ENCODE measurements at regions not wholly inside any gene's neighbourhood (a gene's known extent, or its start where the extent isn't known, plus 50 kb on each side); places are given as distances from the start of the nearest gene placed in this dataset.

GRCh38 chr7:26543340-26543739 lies 251.7 kb downstream of the SNX10 start:
- peaks cover 0 to 8% of the 10 kb centered on the region in 2 experiments; a peak in 1 of 4 replicates for H3K4me1 ChIP-seq (ENCODE audit: control insufficient read depth in 1 of 2, insufficient read depth in 2 of 2, low read depth in 1 of 2, low read length in 1 of 2)
- 29% methylated on average over 10 of the region's 10 CpGs for WGBS (ENCODE audit: low lambda C conversion rate)
- ChIA-PET CTCF (interaction anchor here (0.9 to 1.7 kb wide), 10 partner anchors 8 to 178 kb away, joined by 3 to 6 read pairs (median 3); no protein-coding TSS in a partner anchor), POLR2A (no interaction called here)
- no peaks in the 10 kb centered on the region for H3K9me2 ChIP-seq
- no peaks in the 10 kb centered on the region for H3F3A ChIP-seq (replicated peaks; ENCODE audit: insufficient read depth)
- H3K79me2 ChIP-seq (ENCODE audit: insufficient read depth) = no peaks in the 10 kb centered on the region
- no peak overlapping the region for H2AFZ ChIP-seq (ENCODE audit: low read depth)
- no peak overlapping the region for H3K4me2 ChIP-seq
- H4K20me1 ChIP-seq (ENCODE audit: insufficient read depth) = no peaks in the 10 kb centered on the region
- no peak overlapping the region for H3K27ac ChIP-seq (ENCODE audit: low read depth in 2 of 2, low read length in 1 of 2)
- peak; percentile 38 for DNase-seq
- no peak overlapping the region for H3K4me3 ChIP-seq (ENCODE audit: low read depth in 2 of 2, low read length in 1 of 2)
- H3K9me3 ChIP-seq = no peaks in the 10 kb centered on the region
- H3K36me3 ChIP-seq (replicated peaks in 1 of 2; ENCODE audit: control insufficient read depth in 1 of 2, insufficient read depth in 2 of 2, low read length in 1 of 2) = no peaks in the 10 kb centered on the region
- no peaks in the 10 kb centered on the region for H3K27me3 ChIP-seq (ENCODE audit: insufficient read depth)
- peak; percentile 73 for TF ChIP-seq GATA2 (CRISPR knock-in tag; IDR thresholded peaks at IDR 0.05)
- 0 out of 2 replicates have a peak, but pooled peaks have one; percentile 35 for TF ChIP-seq RCOR1 (IDR thresholded peaks at IDR 0.05; ENCODE audit: low read length)
- no peak for TF ChIP-seq CHD2 (IDR thresholded peaks at IDR 0.05; ENCODE audit: low read length, partially characterized antibody)
- TF ChIP-seq TCF12 (IDR thresholded peaks at IDR 0.05) = no peak
- no peak overlapping the region for H3K9ac ChIP-seq

- Histone ChIP-seq H3K36me3 (replicated peaks in 1 of 2; ENCODE audit: control insufficient read depth in 1 of 2, insufficient read depth in 2 of 2, low read length in 1 of 2) (no peaks in the 10 kb centered on the region), H3K27ac (ENCODE audit: low read depth in 2 of 2, low read length in 1 of 2) (no peak overlapping the region)
- 76% methylated on average over 11 of the region's 11 CpGs for WGBS (ENCODE audit: low lambda C conversion rate)
Measured at GRCh38 chr7:26543951-26544350, 252.3 kb downstream of the SNX10 start.

GRCh38 chr7:26546508-26547053 lies 254.9 kb downstream of the SNX10 start:
- CTCF ChIA-PET = interaction anchor here (0.7 to 3.2 kb wide), 8 partner anchors 10 to 182 kb away, joined by 3 to 23 read pairs (median 4); no protein-coding TSS in a partner anchor
- DNase-seq = no peak
- H3K9me3 ChIP-seq = no peaks in the 10 kb centered on the region
- no peak overlapping the region for H3K4me3 ChIP-seq (ENCODE audit: low read depth in 2 of 2, low read length in 1 of 2)
- no peaks in the 10 kb centered on the region for H3F3A ChIP-seq (replicated peaks; ENCODE audit: insufficient read depth)
- H4K20me1 ChIP-seq (ENCODE audit: insufficient read depth) = no peaks in the 10 kb centered on the region
- 36% methylated on average over 13 of the region's 13 CpGs for WGBS (ENCODE audit: low lambda C conversion rate)
- H3K9ac ChIP-seq = no peak overlapping the region
- no peaks in the 10 kb centered on the region for H3K27me3 ChIP-seq (ENCODE audit: insufficient read depth)
- no peak overlapping the region for H3K4me2 ChIP-seq
- POLR2A ChIA-PET = no interaction called here
- H3K27ac ChIP-seq (ENCODE audit: low read depth in 2 of 2, low read length in 1 of 2) = no peak overlapping the region
- no peaks in the 10 kb centered on the region for H3K9me2 ChIP-seq
- no peak overlapping the region for H2AFZ ChIP-seq (ENCODE audit: low read depth)
- H3K36me3 ChIP-seq (replicated peaks in 1 of 2; ENCODE audit: control insufficient read depth in 1 of 2, insufficient read depth in 2 of 2, low read length in 1 of 2) = no peaks in the 10 kb centered on the region
- no peaks in the 10 kb centered on the region for H3K79me2 ChIP-seq (ENCODE audit: insufficient read depth)
- peaks cover 0 to 11% of the 10 kb centered on the region in 2 experiments; a peak in 1 of 4 replicates for H3K4me1 ChIP-seq (ENCODE audit: control insufficient read depth in 1 of 2, insufficient read depth in 2 of 2, low read depth in 1 of 2, low read length in 1 of 2)
- TF ChIP-seq POLR2AphosphoS5 (IDR thresholded peaks at IDR 0.05; ENCODE audit: low read depth, low read length) = no peak
- no peak for TF ChIP-seq GATA2 (CRISPR knock-in tag; IDR thresholded peaks at IDR 0.05)
- TF ChIP-seq FOSL2 (IDR thresholded peaks at IDR 0.05; ENCODE audit: borderline replicate concordance, low read depth) = no peak
- no peak for TF ChIP-seq REST (IDR thresholded peaks at IDR 0.05; ENCODE audit: low read depth, low read length)
- TF ChIP-seq NRF1 (IDR thresholded peaks at IDR 0.05; ENCODE audit: low read depth, low read length) = no peak
- TF ChIP-seq TEAD4 (IDR thresholded peaks at IDR 0.05; ENCODE audit: borderline replicate concordance, insufficient read depth) = no peak
- no peak for TF ChIP-seq SIN3A (IDR thresholded peaks at IDR 0.05; ENCODE audit: borderline replicate concordance, low read depth, low read length)
- TF ChIP-seq USF2 (IDR thresholded peaks at IDR 0.05; ENCODE audit: borderline replicate concordance, low read depth, low read length) = no peak
- TF ChIP-seq RAD21 (IDR thresholded peaks at IDR 0.05; ENCODE audit: low read length) = no peak

More at GRCh38 chr7:26543951-26544350, 252.3 kb downstream of the SNX10 start:
- Histone ChIP-seq H3K4me3 (ENCODE audit: low read depth in 2 of 2, low read length in 1 of 2) (no peak overlapping the region), H3K4me1 (ENCODE audit: control insufficient read depth in 1 of 2, insufficient read depth in 2 of 2, low read depth in 1 of 2, low read length in 1 of 2) (peaks cover 0 to 4% of the 10 kb centered on the region in 2 experiments; a peak in 1 of 4 replicates), H3K9me2 (no peaks in the 10 kb centered on the region), H2AFZ (ENCODE audit: low read depth) (no peak overlapping the region), H3K27me3 (ENCODE audit: insufficient read depth) (no peaks in the 10 kb centered on the region), H3K79me2 (ENCODE audit: insufficient read depth) (no peaks in the 10 kb centered on the region), H3K4me2 (no peak overlapping the region), H4K20me1 (ENCODE audit: insufficient read depth) (no peaks in the 10 kb centered on the region), H3K9ac (no peak overlapping the region), H3K9me3 (no peaks in the 10 kb centered on the region), H3F3A (replicated peaks; ENCODE audit: insufficient read depth) (no peaks in the 10 kb centered on the region)
- CTCF ChIA-PET = interaction anchor here (0.8 to 1.7 kb wide), 4 partner anchors 9 to 146 kb away, joined by 3 to 4 read pairs (median 3); no protein-coding TSS in a partner anchor
- DNase-seq = no peak
- TF ChIP-seq RAD21 (IDR thresholded peaks at IDR 0.05; ENCODE audit: low read length) (no peak), MAX (IDR thresholded peaks at IDR 0.05; ENCODE audit: low read depth) (no peak), RXRA (IDR thresholded peaks at IDR 0.05; ENCODE audit: borderline replicate concordance, low read depth) (no peak), FOSL2 (IDR thresholded peaks at IDR 0.05; ENCODE audit: borderline replicate concordance, low read depth) (no peak), MXI1 (IDR thresholded peaks at IDR 0.05; ENCODE audit: low read depth, low read length) (no peak)
- POLR2A ChIA-PET = no interaction called here

Measured in SK-N-SH (cell line).